ENCODE measurements at regions not wholly inside any gene's neighbourhood (a gene's known extent, or its start where the extent isn't known, plus 50 kb on each side); places are given as distances from the start of the nearest gene placed in this dataset.

GRCh38 chr2:103285354-103285753 lies 523.5 kb downstream of the TMEM182 start:
- peaks cover 0 to 3% of the 10 kb centered on the region in 2 experiments for H3K9me3 ChIP-seq (ENCODE audit: control insufficient read depth in 1 of 2, insufficient read depth in 1 of 2, low read length in 2 of 2)
- DNase-seq (no peak), ATAC-seq (ENCODE audit: poor library complexity) (no peak)
- H3K4me1 ChIP-seq (ENCODE audit: insufficient read depth, low read length), result no peaks in the 10 kb centered on the region
- Mint-ChIP-seq H3K36me3 (ENCODE audit: low read depth) (no peaks in the 10 kb centered on the region), H3K9me3 (peaks cover 2% of the 10 kb centered on the region), H3K27ac (no peak overlapping the region), H3K4me1 (ENCODE audit: low read depth) (no peaks in the 10 kb centered on the region), H3K27me3 (no peaks in the 10 kb centered on the region), H3K4me3 (no peak overlapping the region)
- no peaks in the 10 kb centered on the region for H3K36me3 ChIP-seq (ENCODE audit: insufficient read depth, low read length)
- no peak for TF ChIP-seq CTCF (IDR thresholded peaks at IDR 0.05)
- no peaks in the 10 kb centered on the region for H3K27me3 ChIP-seq (ENCODE audit: control insufficient read depth in 1 of 2, insufficient read depth in 2 of 2, low read length in 2 of 2)
- ChIA-PET POLR2A (no interaction called here), CTCF (no interaction called here)
- no peak overlapping the region for H3K4me3 ChIP-seq (ENCODE audit: low read length)
- no peak overlapping the region for H3K27ac ChIP-seq (ENCODE audit: low read depth in 1 of 2, low read length in 2 of 2)
- intact Hi-C loops (cut with DNase I, micrococcal nuclease), result no loop called here

- no peak for DNase-seq
- Mint-ChIP-seq H3K27ac (no peak overlapping the region), H3K4me3 (no peak overlapping the region), H3K9me3 (peaks cover 2% of the 10 kb centered on the region), H3K36me3 (ENCODE audit: low read depth) (no peaks in the 10 kb centered on the region), H3K27me3 (peaks cover 4% of the 10 kb centered on the region), H3K4me1 (ENCODE audit: low read depth) (no peaks in the 10 kb centered on the region)
- Histone ChIP-seq H3K9me3 (ENCODE audit: control insufficient read depth in 1 of 2, insufficient read depth in 1 of 2, low read length in 2 of 2) (no peaks in the 10 kb centered on the region), H3K36me3 (ENCODE audit: insufficient read depth, low read length) (no peaks in the 10 kb centered on the region), H3K27ac (ENCODE audit: low read depth in 1 of 2, low read length in 2 of 2) (no peak overlapping the region), H3K27me3 (ENCODE audit: control insufficient read depth in 1 of 2, insufficient read depth in 2 of 2, low read length in 2 of 2) (no peaks in the 10 kb centered on the region), H3K4me1 (ENCODE audit: insufficient read depth, low read length) (no peaks in the 10 kb centered on the region), H3K4me3 (ENCODE audit: low read length) (no peak overlapping the region)
- ChIA-PET CTCF (no interaction called here), POLR2A (no interaction called here)
- ATAC-seq (ENCODE audit: poor library complexity), result no peak
- intact Hi-C loops (cut with DNase I, micrococcal nuclease), result no loop called here
- no peak for TF ChIP-seq CTCF (IDR thresholded peaks at IDR 0.05)
Observed at GRCh38 chr2:103287746-103288145, 525.9 kb downstream of the TMEM182 start.

- Histone ChIP-seq H3K27me3 (ENCODE audit: control insufficient read depth in 1 of 2, insufficient read depth in 2 of 2, low read length in 2 of 2) (no peaks in the 10 kb centered on the region), H3K4me3 (ENCODE audit: low read length) (no peak overlapping the region), H3K4me1 (ENCODE audit: insufficient read depth, low read length) (no peaks in the 10 kb centered on the region), H3K27ac (ENCODE audit: low read depth in 1 of 2, low read length in 2 of 2) (no peak overlapping the region), H3K9me3 (ENCODE audit: control insufficient read depth in 1 of 2, insufficient read depth in 1 of 2, low read length in 2 of 2) (peaks cover 0 to 6% of the 10 kb centered on the region in 2 experiments), H3K36me3 (ENCODE audit: insufficient read depth, low read length) (no peaks in the 10 kb centered on the region)
- intact Hi-C loops (cut with DNase I, micrococcal nuclease), result no loop called here
- Mint-ChIP-seq H3K4me1 (ENCODE audit: low read depth) (no peaks in the 10 kb centered on the region), H3K9me3 (peaks cover 2% of the 10 kb centered on the region), H3K4me3 (no peak overlapping the region), H3K27me3 (peaks cover 5% of the 10 kb centered on the region), H3K36me3 (ENCODE audit: low read depth) (no peaks in the 10 kb centered on the region), H3K27ac (no peak overlapping the region)
- ChIA-PET CTCF (no interaction called here), POLR2A (no interaction called here)
- ATAC-seq (ENCODE audit: poor library complexity), result no peak
- DNase-seq, result no peak
- TF ChIP-seq CTCF (IDR thresholded peaks at IDR 0.05), result no peak
Observed at GRCh38 chr2:103288696-103289095, 526.9 kb downstream of the TMEM182 start.

Data from CD4-positive, alpha-beta T cell (primary cell).